ENCODE measurements at regions not wholly inside any gene's neighbourhood (a gene's known extent, or its start where the extent isn't known, plus 50 kb on each side); places are given as distances from the start of the nearest gene placed in this dataset.
"Not testable (repeated sequence)": the region's sequence is repeated elsewhere in the genome, so short reads cannot be mapped to it uniquely, and the experiment has no call there.

DNA sequence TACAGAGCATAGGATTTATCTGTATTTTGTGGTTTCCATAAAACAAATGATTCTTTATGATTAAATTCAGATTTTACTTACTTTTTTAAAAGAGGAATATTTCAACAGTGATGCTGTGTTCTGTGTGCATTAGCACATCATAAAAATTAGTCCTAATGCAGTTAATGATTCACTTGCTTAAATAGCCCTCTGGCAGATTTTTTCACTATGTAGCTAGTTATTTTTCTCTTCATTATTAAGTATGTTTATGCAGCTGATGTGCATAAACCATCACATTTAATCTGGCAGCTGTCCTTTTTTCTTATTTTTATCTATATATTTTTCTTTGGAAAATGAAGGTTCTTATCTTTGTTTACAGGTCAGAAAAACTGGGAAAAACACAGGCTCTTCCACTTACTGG lies 127.2 kb downstream of the ZNF486 start:
- DNase-seq (ENCODE audit: low read depth in 2 of 3, low spot score in 2 of 3): no peak

DNA sequence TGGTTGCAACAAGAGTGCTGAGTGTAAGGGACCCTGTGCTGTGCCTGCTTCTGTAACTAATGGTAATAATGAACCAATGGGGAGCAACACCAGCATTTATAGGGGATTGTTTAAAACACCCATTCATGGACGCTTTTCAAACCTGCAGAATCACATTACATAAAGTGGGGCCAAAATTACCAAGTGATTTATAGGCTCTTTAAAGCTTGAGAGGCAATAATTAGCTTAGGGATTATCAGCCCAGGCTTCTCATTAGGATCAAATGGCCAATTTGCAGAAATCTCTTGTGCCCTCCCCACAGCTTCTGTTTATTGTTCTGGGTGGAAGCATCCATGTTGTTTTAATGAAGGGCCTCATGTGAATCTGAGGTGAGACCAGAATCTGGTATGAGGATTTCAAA lies 125.5 kb downstream of the ZNF486 start:
- not testable (repeated sequence) for DNase-seq (ENCODE audit: low read depth in 2 of 3, low spot score in 2 of 3)

GRCh38 chr19:20289186-20289585 lies 122.2 kb downstream of the ZNF486 start:
- no peak for DNase-seq (ENCODE audit: low read depth in 2 of 3, low spot score in 2 of 3)

GRCh38 chr19:20287070-20287469 lies 120.1 kb downstream of the ZNF486 start:
- no peak for DNase-seq (ENCODE audit: low read depth in 2 of 3, low spot score in 2 of 3)

- DNase-seq (ENCODE audit: low read depth in 2 of 3, low spot score in 2 of 3): not testable (repeated sequence)
Measured at GRCh38 chr19:20285876-20286275, 118.9 kb downstream of the ZNF486 start.

- DNase-seq (ENCODE audit: low read depth in 2 of 3, low spot score in 2 of 3): no peak
Measured at GRCh38 chr19:20279516-20279915, 112.5 kb downstream of the ZNF486 start.

DNA sequence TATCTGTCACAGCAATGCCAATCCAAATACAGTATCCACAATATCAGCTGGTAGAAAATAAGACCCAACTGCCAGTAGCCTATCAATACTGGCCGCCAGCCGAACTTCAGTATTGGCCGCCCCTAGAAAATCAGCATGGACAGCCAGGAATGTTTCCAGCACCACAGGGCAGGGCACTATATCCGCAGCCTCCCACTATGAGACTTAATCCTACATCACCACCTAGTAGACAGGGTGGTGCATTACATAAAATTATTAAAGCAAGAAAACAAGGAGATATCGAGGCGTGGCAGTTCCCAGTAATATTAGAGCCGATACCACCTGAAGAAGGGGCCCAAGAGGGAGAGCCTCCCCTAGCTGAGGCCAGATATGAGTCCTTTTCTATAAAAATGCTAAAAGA lies 111.3 kb downstream of the ZNF486 start:
- DNase-seq (ENCODE audit: low read depth in 2 of 3, low spot score in 2 of 3): no peak

DNA sequence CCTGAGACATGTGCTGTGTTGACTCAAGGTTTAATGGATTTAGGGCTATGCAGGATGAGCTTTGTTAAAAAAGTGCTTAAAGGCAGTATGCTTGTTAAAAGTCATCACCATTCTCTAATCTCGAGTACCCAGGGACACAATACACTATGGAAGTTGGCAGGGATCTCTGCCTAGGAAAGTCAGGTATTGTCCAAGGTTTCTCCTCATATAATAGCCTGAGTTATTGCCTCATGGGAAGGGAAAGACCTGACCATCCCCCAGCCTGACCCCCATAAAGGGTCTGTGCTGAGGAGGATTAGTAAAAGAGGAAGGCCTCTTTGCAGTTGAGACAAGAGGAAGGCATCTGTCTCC lies 109.7 kb downstream of the ZNF486 start:
- not testable (repeated sequence) for DNase-seq (ENCODE audit: low read depth in 2 of 3, low spot score in 2 of 3)

DNA sequence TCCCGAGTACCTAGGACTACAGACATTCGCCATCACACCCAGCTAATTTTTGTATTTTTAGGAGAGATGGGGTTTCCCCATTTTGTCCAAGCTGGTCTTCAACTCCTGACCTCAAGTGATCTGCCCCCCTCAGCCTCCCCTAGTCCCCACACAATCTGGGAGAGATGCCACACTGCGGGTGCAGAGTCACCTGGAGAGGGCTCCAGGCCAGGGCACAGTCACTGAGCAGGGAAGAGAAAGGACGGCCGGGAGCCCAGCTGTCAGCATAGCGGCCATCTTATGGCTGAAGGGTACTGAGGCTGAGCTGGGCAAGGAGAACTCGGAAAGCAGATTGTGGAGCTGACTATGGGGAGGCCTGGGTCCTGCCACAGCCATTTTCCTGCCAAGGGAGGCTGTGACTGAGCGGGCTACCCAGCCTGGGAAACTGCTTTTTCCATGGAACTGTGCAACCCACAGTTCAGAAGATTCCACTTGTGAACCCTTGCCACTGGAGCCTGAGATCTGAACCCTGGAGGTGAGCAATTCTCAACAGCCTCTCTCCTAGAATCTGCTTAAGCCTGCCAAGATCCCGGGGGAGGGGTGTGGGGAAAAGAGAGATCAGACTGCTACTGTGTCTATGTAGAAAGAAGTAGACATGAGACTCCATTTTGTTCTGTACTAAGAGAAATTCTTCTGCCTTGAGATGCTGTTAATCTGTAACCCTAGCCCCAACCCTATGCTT lies 109.2 kb downstream of the ZNF486 start:
- DNase-seq (ENCODE audit: low read depth in 2 of 3, low spot score in 2 of 3): no peak

- DNase-seq (ENCODE audit: low read depth in 2 of 3, low spot score in 2 of 3): no peak
Measured at GRCh38 chr19:20273951-20274570, 107.0 kb downstream of the ZNF486 start.

DNA sequence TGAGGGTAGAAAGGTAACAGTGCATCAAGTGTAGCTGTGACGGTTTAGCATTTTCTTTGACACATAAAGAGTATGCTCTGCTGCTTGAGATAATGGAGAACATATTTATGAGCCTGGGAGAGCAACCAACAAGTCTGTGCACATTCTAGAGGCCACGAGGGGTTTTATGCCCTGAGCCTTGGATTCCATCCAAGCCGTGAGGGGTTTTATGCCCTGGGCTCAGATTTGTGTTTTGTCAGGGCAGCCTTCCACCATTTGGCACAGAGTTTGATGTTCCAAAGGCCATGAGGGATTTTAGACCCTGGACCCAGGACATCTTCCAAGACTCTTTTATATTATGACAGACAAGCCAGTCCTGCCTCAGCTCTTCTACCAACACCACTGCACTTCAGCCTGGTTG lies 106.4 kb downstream of the ZNF486 start:
- no peak for DNase-seq (ENCODE audit: low read depth in 2 of 3, low spot score in 2 of 3)

DNA sequence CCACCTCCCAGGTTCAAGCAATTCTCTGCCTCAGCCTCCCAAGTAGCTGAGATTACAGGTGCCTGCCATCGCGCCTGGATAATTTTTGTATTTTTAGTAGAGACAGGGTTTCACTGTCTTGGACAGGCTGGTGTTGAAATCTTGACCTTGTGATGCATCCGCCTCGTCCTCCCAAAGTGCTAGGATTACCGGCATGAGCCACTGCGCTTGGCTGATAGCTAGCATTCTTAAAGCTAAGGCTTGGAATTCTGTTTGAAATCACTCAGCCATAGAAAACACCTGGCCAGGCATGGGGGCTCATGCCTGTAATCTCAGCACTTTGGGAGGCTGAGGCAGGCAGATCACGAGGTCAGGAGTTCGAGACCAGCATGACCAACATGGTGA lies 105.6 kb downstream of the ZNF486 start:
- DNase-seq (ENCODE audit: low read depth in 2 of 3, low spot score in 2 of 3): not testable (repeated sequence)

- not testable (repeated sequence) for DNase-seq (ENCODE audit: low read depth in 2 of 3, low spot score in 2 of 3)
Measured at GRCh38 chr19:20271927-20272626, 105.1 kb downstream of the ZNF486 start.

GRCh38 chr19:20271215-20271926 lies 104.4 kb downstream of the ZNF486 start:
- DNase-seq (ENCODE audit: low read depth in 2 of 3, low spot score in 2 of 3): no peak

DNA sequence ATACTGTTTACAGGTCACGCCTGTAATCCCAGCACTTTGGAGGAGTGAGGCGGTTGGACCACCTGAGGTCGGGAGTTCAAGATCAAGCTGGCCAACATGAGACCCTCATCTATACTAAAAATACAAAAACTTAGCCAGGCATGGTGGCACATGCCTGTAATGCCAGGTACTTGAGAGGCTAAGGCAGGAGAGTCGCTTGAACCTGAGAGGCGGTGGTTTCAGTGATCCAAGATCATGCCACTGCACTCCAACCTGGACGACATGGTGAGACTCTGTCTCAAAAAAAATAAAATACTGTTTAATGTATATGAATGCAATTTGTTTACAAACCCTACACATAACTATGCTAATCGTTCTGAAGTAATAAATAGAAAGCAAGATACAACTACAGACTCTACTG lies 102.4 kb downstream of the ZNF486 start:
- DNase-seq (ENCODE audit: low read depth in 2 of 3, low spot score in 2 of 3): no peak

DNA sequence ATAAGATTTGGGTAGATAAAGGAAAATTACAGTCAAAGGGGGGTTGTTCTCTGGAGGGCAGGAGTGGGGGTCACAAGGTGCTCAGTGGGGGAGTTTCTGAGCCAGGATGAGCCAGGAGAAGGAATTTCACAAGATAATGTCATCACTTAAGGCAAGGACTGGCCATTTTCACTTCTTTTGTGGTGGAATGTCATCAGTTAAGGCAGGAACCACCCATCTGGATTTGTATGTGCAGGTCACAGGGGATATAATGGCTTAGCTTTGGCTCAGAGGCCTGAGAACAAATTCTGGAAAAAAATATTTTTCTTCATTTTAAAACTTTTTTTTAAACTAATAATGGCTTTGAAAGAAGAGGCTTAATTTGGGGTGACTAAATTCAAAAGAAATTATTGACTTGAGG lies 94.5 kb downstream of the ZNF486 start:
- not testable (repeated sequence) for DNase-seq (ENCODE audit: low read depth in 2 of 3, low spot score in 2 of 3)

GRCh38 chr19:20260738-20261137 lies 93.7 kb downstream of the ZNF486 start:
- not testable (repeated sequence) for DNase-seq (ENCODE audit: low read depth in 2 of 3, low spot score in 2 of 3)

DNA sequence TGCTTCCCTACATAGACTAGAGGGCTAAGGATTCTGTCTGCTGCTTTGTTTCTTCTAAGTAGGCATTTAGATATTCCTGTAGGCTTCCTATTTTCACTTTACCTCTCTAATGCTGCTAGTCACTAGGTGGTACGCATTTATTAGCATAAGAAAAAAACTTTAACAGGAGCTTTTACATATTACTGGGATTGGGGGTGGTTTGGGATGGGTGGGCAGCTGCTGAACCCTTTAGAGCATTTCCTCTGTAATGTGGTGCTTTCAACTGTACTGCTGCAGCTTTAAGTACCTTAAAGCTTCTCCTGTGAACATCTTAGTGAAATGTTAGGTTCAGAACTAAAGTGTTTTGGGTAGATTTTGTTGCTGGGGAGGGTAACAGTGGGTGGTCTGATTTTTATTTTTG lies 92.6 kb downstream of the ZNF486 start:
- no peak for DNase-seq (ENCODE audit: low read depth in 2 of 3, low spot score in 2 of 3)

DNA sequence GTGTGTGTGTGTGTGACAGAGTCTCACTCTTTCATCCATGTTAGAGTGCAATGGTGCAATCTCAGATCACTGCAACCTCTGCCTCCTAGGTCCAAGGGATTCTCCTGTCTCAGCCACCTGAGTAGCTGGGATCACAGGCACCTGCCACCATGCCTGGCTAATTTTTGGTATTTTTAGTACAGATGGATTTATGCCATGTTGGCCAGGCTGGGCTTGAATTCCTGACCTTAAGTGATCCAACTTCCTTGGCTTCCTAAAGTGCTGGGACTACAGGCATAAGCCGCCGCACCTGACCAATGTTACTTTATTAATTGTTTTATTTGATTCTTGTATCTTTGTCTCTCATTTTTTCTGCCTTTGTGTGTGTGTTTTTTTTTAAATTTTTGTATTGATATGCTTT lies 89.6 kb downstream of the ZNF486 start:
- DNase-seq (ENCODE audit: low read depth in 2 of 3, low spot score in 2 of 3): no peak

DNA sequence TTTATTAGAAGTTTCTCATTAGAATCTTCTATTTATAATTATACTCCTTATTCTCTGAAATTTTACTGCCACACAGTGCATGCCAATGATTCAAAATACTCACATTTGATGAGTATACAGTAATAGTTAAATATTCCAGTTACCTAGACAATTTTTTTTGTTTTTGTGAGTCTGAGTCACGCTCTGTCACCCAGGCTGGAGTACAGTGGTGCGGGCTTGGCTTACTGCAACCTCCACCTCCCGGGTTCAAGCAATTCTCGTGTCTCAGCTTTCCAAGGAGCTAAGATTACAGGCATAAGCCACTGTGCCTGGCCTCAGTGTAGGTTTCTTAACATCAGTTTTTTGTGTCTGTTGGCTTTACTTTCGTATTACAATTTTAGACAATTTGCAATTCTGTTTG lies 87.1 kb downstream of the ZNF486 start:
- DNase-seq (ENCODE audit: low read depth in 2 of 3, low spot score in 2 of 3): no peak

DNA sequence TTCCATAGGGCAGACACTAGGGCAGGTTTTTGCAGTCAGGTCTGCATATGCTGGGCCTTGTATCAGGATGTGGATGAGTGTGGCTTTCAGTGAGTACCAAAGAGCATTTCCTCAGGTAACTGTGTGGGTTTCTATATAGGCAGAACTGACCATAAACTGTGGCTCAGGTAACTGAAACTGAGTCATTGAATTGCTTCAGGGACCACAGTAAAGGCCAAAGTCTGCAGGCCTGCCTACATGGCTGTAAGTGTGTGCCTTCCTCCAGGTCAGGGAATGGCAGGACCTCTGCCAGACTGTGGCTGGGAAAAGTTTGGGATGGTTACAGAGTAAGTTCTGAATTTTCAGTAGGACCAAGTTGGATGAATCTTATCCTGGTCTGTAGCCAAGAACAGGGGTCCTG lies 85.6 kb downstream of the ZNF486 start:
- DNase-seq (ENCODE audit: low read depth in 2 of 3, low spot score in 2 of 3): no peak

DNA sequence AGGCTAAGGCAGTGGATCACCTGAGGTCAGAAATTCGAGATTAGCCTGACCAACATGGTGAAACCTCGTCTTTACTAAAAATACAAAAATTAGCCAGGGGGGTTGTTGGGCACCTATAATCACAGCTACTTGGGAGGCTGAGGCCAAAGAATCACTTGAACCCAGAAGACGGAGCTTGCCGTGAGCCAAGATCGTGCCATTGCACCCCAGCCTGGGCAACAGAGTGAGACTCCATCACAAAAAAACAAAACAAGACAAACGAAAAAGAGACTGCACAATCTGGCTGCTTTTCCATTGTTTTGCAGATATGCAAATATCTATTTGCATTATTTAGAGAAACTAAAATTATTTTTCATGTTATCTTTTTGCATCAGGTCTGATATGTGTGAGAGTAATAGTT lies 83.6 kb downstream of the ZNF486 start:
- no peak for DNase-seq (ENCODE audit: low read depth in 2 of 3, low spot score in 2 of 3)

Data from activated CD8-positive, alpha-beta memory T cell treated with anti-CD3 and anti-CD28 coated beads for 48 hours (primary cell).